GM21717 (cell line): ENCODE measurements at regions not wholly inside any gene's neighbourhood (a gene's known extent, or its start where the extent isn't known, plus 50 kb on each side); places are given as distances from the start of the nearest gene placed in this dataset.

Experiments
- ATAC-seq: cut with Tn5 transposase; IDR thresholded peaks from one replicate; pipeline ENCODE4 v1.9.1; 2021; ENCODE audit warnings: mild to moderate bottlenecking, moderate library complexity; ENCODE audit not compliant: unreplicated experiment

GRCh38 chr6:134381959-134382358, 64.0 kb upstream of the SGK1 start:
- ATAC-seq: no peak

DNA sequence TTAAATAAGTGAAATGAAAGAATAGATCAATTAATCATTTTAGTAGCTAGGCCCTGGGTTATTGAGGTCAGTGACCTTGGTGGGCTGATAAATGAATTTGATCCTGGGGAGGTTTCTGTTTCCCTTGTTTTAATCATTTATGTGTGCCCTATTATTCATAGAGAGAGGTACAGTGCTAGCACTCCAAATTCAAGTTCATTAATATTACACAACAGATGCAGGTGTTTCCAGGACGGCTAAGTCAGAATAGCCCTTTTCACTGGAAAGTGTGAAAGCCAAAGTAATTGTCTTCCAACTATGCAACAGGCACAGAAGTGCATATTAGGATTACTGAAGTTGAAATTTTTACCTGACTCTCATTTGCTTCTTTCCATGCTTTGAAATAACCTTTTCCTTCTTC, 61.7 kb upstream of the SGK1 start:
- ATAC-seq: no peak

DNA sequence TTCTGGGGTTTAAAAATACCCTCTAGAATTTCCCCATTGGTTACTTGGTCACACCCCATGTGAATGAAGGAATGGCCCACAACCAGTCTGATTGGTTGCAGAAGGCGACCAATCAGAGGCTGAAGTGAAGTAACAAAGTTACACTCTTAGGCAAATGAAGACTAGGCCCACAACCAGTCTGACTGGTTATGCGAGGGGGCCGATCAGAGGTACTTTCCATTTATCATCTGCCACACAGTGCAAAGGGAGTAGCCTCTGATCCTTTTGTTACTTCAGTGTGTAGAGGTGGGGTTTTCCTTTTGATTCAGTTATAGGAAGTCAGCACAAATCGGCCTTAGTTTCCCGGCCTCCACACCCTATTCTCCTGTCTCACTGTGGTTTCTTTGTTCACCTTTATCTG, 61.2 kb upstream of the SGK1 start:
- ATAC-seq: peak; percentile 92

DNA sequence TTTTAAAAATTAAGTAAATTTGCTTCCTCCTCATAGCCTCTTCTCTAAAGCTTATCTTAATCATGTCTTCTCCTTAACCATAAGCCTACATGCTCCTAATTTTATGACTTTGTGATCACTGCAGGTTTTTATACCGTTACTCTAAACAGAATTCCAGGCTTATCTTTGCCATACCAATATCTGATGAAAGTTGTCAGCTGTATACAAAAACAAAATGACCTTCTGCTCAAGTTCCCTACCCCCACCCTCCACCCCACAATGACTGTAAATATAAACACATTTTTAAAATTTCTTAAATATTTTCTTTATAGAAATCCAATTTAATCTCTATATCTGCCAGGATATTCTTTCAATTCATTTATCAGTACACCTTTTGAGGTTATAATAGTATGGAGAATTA, 60.5 kb upstream of the SGK1 start:
- no peak for ATAC-seq

DNA sequence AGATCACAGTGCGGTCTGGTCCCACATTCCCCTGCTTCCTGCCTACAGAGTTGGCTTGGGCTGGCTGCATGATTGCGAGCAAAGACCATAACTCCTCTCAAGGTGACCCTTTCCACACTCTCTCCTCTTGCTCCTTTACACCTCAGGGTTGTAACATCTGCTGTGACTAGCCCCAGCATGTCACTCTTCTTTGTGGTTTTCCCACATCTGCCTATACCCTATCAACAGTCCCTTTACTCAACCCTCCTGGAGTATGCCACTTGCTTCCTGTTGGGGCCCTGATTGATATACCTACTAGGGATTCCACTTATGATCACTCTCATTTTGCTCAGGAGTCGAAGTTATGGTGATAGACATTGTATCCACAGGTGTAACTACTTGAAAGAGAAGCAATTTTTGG, 58.9 kb upstream of the SGK1 start:
- ATAC-seq: no peak

- ATAC-seq: no peak
These were observed 57.3 kb upstream of the SGK1 start for GRCh38 chr6:134375220-134375580.

DNA sequence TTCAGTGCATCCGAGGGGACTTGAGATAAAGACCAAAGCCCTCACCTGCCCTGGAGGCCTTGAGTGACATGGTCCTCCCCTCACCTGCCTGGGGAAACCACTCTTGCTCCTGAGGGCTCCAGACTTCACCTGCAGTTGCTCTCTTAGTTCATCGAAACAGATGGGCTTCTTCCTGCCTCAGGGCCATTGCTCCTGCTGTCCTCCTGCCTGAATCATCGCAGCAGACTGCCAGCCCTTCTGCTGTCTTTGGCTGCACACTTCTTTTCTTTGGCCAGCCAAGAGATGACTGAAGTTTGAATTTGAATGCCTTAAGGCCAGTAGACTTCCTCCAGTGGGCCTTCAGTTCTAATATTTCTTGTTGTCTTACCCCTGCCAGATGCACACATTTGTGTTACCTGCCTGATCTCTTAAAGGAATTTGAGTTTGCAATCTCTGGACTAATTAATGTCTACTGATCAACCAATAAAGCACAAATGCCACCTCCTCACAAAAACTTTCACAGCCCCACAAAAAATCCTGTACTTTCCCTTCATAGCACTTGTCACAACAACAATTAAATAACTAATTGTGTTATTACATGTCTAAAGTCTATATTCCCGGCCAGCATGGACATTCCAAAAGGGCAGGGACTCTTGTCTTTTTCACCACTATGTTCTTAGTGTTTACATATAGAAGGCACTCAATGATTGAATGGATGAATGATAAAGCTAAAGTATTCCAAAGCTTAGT, 56.7 kb upstream of the SGK1 start:
- ATAC-seq: no peak

GRCh38 chr6:134373993-134374392, 56.1 kb upstream of the SGK1 start:
- ATAC-seq: no peak

- peak; percentile 88 for ATAC-seq
These were observed 55.5 kb upstream of the SGK1 start for GRCh38 chr6:134373282-134373922.

DNA sequence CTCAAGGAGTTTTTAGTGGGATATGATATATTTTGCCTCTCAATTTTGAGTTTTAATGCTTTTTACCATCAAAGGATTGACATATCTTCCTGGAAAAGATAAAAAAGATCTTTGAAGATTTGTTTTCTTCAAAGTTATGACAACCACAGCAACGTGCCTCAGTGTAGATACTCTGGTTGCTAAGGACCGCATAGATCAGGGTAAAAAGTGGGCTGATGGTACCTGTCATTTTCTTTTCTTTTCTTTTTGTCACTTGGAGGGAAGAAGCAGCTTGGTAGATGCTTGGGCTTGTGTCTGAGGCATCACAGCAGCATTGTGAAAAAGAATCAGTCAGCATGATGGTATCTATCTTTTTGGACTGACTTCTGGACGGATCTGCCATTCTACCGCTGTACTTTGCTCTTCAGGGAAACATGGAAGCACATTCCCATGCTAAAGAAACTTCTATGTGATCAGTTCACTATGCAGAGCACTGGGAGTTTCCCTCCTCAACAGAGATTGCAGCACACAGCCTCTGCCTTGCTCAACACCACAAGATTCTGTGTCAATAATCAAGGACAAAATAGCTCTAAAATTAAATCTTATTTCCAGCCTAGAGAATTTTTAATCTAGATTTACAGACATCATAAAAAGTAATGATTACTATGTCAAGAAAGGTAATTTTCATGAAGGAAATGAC, 54.8 kb upstream of the SGK1 start:
- no peak for ATAC-seq

DNA sequence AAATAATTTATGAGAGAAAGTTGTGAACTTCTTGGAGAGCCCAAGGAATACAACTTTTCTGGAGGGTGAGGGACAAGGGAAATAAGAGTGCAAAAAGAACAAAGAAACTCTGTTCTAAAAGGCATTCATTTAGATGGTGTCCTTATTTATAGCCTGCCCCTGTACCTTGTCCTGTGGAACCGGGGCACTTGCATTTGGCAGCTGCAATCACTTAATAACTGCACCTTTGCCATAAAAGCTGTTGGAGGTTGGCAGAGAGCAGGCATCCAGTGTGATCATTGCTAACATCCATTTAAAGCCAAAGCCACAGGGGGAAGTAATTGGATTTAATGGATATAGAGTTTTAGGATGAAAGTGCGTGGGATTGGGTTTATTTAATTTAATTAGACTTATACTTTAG, 50.8 kb upstream of the SGK1 start:
- no peak for ATAC-seq
